ENCODE measurements at regions not wholly inside any gene's neighbourhood (a gene's known extent, or its start where the extent isn't known, plus 50 kb on each side); places are given as distances from the start of the nearest gene placed in this dataset.

DNA sequence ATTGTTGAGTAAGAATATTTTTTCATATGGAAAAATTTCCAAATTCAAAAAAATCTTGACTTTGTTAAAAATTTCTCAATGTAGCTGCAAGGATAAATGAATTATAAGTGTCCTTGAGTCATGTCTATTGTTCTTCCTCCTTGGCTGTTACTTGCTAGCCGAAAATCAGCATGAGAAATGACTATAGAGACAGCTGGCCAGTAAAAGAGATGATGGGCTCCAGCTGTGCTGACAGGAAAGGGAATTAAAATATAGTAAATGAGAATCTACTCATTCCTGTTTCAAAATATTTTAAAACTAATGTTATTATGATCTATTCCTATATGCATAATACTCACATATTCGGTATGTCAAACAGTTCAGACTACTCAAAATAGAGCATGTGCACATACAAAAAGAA, 1292.6 kb downstream of the BRINP3 start:
- TF ChIP-seq HOXA7 (CRISPR knock-in tag; IDR thresholded peaks at IDR 0.05), result no peak
- TF ChIP-seq CTCF (IDR thresholded peaks at IDR 0.05), result no peak
- no peak for TF ChIP-seq HOXB13 (CRISPR knock-in tag; IDR thresholded peaks at IDR 0.05; ENCODE audit: low read depth)

Measured in A549 (cell line).